GM21360 (cell line): ENCODE measurements at regions not wholly inside any gene's neighbourhood (a gene's known extent, or its start where the extent isn't known, plus 50 kb on each side); places are given as distances from the start of the nearest gene placed in this dataset.

ENCODE experiments used
- ATAC-seq: cut with Tn5 transposase; IDR thresholded peaks from one replicate; pipeline ENCODE4 v1.9.1; 2021; ENCODE audit warnings: mild to moderate bottlenecking, moderate library complexity; ENCODE audit not compliant: unreplicated experiment

DNA sequence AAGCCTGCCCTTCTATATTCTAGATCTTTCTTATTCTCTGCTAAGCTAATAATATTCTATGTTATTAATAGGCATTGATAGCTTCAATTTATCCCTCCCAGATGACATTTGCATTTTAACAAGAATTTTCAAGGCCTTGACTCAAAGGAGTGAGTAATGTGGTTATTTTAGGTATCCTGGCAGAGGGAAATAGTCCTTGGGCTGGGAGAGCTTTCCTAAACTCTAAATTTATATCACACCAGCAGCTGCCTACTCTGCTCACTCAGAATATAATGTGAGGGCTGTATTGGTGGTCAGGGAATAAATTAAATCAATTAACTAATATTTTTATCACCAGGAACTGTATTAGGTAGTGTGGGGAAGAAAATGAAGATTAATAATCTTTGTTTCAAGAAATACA lies 74.8 kb upstream of the ADAM23 start:
- no peak for ATAC-seq

DNA sequence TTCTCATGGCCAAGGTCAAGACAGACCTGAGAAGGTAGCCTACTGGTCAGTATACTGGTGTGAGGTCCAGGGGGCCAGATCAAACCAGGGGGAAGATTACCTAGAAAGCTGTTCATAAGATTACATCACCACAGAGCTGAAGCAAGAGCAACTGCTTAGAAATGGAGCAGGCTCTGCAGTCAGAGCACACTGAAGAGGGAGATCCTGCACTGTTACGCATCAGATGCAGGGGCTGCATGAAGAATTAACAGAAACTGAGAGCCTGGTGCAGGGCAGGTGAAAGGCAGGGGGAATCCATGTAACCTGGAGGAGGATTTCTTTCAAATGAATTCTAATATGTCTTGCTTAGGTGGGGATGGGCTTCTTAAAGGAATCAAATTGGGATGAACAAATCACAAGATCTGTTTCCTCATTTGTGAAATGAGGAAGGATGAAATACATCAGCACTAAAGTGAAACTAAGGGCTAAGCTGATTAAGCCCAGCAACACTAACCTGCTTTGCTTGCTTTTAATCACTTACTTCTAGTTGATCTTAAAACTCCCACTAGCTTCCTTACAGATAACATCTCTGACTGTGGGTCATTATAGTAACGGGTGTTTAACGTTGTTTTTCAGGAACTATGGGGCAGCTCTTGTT lies 74.3 kb upstream of the ADAM23 start:
- ATAC-seq: no peak

GRCh38 chr2:206375956-206376355 lies 67.4 kb upstream of the ADAM23 start:
- no peak for ATAC-seq

DNA sequence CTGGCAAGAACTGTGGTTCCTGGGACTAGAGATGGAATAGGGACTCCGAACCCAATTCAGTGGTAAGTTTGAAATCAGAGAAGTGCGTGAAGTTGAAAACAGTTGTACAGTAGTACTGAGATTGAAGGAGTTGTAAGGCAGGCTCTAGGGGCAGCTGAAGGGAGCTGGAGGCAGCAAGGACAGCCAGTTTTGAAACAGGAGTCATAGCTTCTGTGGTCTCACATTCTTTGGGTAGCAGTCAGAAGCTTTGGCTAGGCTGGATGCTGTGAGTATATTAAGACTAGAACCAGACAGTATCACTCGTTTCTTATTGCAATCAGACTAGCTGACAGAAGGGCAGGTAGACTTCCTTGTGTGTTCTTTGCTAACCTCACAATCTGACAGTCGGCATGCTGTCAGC lies 64.5 kb upstream of the ADAM23 start:
- ATAC-seq: no peak

GRCh38 chr2:206379266-206379665 lies 64.1 kb upstream of the ADAM23 start:
- no peak for ATAC-seq

DNA sequence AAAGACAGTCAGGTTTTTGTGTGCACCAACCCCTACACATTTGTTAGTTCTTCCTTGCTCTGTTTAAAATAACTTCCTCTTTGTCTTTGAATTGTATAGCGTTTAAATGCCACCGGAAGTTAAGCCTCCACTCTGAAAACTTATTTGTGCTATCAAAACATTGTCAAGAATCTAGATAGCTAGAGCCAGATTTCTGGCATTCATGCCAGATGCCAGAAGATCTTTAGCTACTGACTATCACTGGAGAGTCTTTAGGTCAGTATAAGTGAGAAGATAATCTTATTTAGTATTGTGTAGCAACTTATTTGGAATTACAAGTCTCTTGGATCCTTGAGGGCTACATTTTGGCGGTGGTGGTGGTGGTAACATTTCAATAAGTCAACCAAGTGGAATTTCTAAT lies 63.4 kb upstream of the ADAM23 start:
- ATAC-seq: no peak

DNA sequence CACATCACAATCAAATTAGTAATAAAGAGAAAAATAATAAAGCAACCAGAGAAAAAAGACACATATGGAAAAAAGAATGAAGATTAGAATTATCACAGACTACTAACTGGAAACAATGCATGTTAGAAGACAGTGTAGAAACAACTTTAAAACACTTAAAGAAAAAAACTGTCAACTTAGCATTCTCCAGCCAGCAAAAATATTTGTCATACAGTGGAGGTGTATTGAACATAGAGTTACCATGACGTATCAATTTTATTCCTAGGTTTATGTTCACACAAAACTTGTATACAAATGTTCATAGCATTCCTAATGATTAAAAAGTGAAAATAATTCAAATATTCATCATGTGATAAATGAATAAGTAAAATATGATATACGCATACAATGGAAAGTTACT lies 61.5 kb upstream of the ADAM23 start:
- ATAC-seq: no peak

GRCh38 chr2:206383669-206384068 lies 59.7 kb upstream of the ADAM23 start:
- no peak for ATAC-seq

DNA sequence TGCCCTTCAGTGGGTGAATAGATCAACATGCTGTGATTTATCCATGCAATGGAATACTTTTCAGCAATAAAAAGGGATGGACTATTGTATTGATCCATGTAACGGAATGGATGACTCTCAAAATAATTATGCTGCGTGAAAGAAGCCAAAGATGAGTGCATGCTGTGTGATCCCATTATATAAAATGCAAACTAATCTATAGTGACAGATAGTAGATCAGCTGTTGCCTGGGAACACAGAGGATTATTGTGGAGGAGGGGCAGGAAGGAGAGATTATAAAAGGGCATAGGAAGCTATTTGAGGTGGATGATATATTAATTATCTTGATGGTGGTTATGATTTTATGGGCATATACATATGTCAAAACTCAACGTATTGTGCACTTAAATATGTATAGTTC lies 55.5 kb upstream of the ADAM23 start:
- ATAC-seq: no peak

- no peak for ATAC-seq
Measured at GRCh38 chr2:206388698-206389097, 54.6 kb upstream of the ADAM23 start.

GRCh38 chr2:206389164-206389563 lies 54.2 kb upstream of the ADAM23 start:
- no peak for ATAC-seq

GRCh38 chr2:206390181-206390580 lies 53.2 kb upstream of the ADAM23 start:
- ATAC-seq: no peak

DNA sequence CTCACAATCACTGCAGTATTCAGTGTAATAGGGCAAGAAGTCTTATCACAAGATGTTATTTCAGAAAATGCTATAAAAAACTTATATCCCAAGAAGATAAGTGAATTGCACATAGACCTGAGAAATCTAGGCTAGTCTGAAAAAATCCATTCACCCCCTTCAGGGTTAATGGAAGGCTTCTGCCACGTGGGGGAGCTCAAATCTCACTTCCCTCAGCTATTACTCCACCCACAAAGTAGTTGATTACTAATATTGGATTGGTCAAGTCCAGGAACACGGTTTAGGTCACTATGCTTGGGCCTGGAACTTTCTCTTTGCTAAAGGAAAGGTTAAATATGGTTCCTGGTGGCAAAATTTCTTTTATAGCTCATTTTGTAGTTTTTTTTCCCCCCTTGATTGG lies 51.2 kb upstream of the ADAM23 start:
- peak; percentile 97 for ATAC-seq
